Naive B cell (primary cell): ENCODE measurements at regions not wholly inside any gene's neighbourhood (a gene's known extent, or its start where the extent isn't known, plus 50 kb on each side); places are given as distances from the start of the nearest gene placed in this dataset.

Source experiments
- ATAC-seq, 2 donors: fragments of 150-1000 bp; cut with Tn5 transposase; 2 replicates each; pipeline ENCODE4 v1.10.0; 2021; ENCODE audit warnings: low read depth in 2 of 2, mild to moderate bottlenecking in 2 of 2, moderate library complexity in 2 of 2
- DNase-seq: peaks from one replicate; pipeline ENCODE4 v3.0.0; 2022
- H3K27ac Mint-ChIP-seq, 6 donors: one replicate each; pipeline ENCODE4 v1.8.0; 2020 to 2022; ENCODE audit warnings: mild to moderate bottlenecking in 6 of 6, mixed read lengths in 6 of 6, moderate library complexity in 5 of 6, inconsistent platforms in 2 of 6
- H3K27me3 Mint-ChIP-seq, 3 donors: one replicate each; pipeline ENCODE4 v1.8.0; 2021 to 2022; ENCODE audit warnings: mixed read lengths in 3 of 3, mild to moderate bottlenecking in 1 of 3
- H3K36me3 Mint-ChIP-seq, 2 donors: one replicate each; pipeline ENCODE4 v1.8.0; 2020 to 2022; ENCODE audit warnings: mixed read lengths in 2 of 2, inconsistent platforms in 1 of 2, mild to moderate bottlenecking in 1 of 2
- H3K4me1 Mint-ChIP-seq, 3 donors: one replicate each; pipeline ENCODE4 v1.8.0; 2020 to 2022; ENCODE audit warnings: mixed read lengths in 3 of 3, inconsistent platforms in 1 of 3, mild to moderate bottlenecking in 1 of 3, moderate library complexity in 1 of 3
- H3K4me3 Mint-ChIP-seq, 8 donors: one replicate each; pipeline ENCODE4 v1.8.0; 2020 to 2022; ENCODE audit warnings: mild to moderate bottlenecking in 8 of 8, mixed read lengths in 8 of 8, moderate library complexity in 8 of 8, inconsistent platforms in 2 of 8
- H3K9me3 Mint-ChIP-seq, 7 donors: one replicate each; pipeline ENCODE4 v1.8.0; 2020 to 2022; ENCODE audit warnings: mixed read lengths in 7 of 7, mild to moderate bottlenecking in 5 of 7, inconsistent platforms in 2 of 7, moderate library complexity in 1 of 7

- Mint-ChIP-seq H3K4me3 (no peak overlapping the region), H3K27ac (no peak overlapping the region), H3K27me3 (no peaks in the 10 kb centered on the region), H3K9me3 (peaks cover 0 to 4% (median 0%) of the 10 kb centered on the region in 7 donors), H3K36me3 (no peaks in the 10 kb centered on the region), H3K4me1 (no peaks in the 10 kb centered on the region)
- no peak for DNase-seq
- no peak for ATAC-seq
Measured at GRCh38 chr7:46680147-46680546, 759.1 kb upstream of the IGFBP3 start.

GRCh38 chr7:46679671-46680070, 758.6 kb upstream of the IGFBP3 start:
- DNase-seq (no peak), ATAC-seq (no peak)
- no peak overlapping the region for H3K27ac Mint-ChIP-seq
- no peaks in the 10 kb centered on the region for H3K27me3 Mint-ChIP-seq
- H3K4me3 Mint-ChIP-seq, result no peak overlapping the region
- H3K36me3 Mint-ChIP-seq, result no peaks in the 10 kb centered on the region
- peaks cover 0 to 4% (median 0%) of the 10 kb centered on the region in 7 donors for H3K9me3 Mint-ChIP-seq
- no peaks in the 10 kb centered on the region for H3K4me1 Mint-ChIP-seq

GRCh38 chr7:46678421-46678820, 757.3 kb upstream of the IGFBP3 start:
- H3K27ac Mint-ChIP-seq, result no peak overlapping the region

GRCh38 chr7:46675456-46675855, 754.4 kb upstream of the IGFBP3 start:
- H3K36me3 Mint-ChIP-seq, result no peaks in the 10 kb centered on the region
- H3K9me3 Mint-ChIP-seq, result no peaks in the 10 kb centered on the region
- H3K27me3 Mint-ChIP-seq, result no peaks in the 10 kb centered on the region
- DNase-seq (no peak), ATAC-seq (no peak)
- H3K27ac Mint-ChIP-seq, result no peak overlapping the region
- no peaks in the 10 kb centered on the region for H3K4me1 Mint-ChIP-seq
- H3K4me3 Mint-ChIP-seq, result no peak overlapping the region

More at GRCh38 chr7:46678421-46678820, 757.3 kb upstream of the IGFBP3 start:
- H3K36me3 Mint-ChIP-seq, result no peaks in the 10 kb centered on the region
- DNase-seq, result no peak
- H3K4me1 Mint-ChIP-seq, result no peaks in the 10 kb centered on the region
- no peak overlapping the region for H3K4me3 Mint-ChIP-seq
- no peak for ATAC-seq
- H3K9me3 Mint-ChIP-seq, result peaks cover 0 to 3% (median 0%) of the 10 kb centered on the region in 7 donors
- H3K27me3 Mint-ChIP-seq, result no peaks in the 10 kb centered on the region

- DNase-seq (no peak), ATAC-seq (no peak)
- no peaks in the 10 kb centered on the region for H3K36me3 Mint-ChIP-seq
- H3K27ac Mint-ChIP-seq, result no peak overlapping the region
- no peak overlapping the region for H3K4me3 Mint-ChIP-seq
- H3K9me3 Mint-ChIP-seq, result no peaks in the 10 kb centered on the region
- H3K4me1 Mint-ChIP-seq, result no peaks in the 10 kb centered on the region
- no peaks in the 10 kb centered on the region for H3K27me3 Mint-ChIP-seq
Measured at GRCh38 chr7:46672861-46673260, 751.8 kb upstream of the IGFBP3 start.

GRCh38 chr7:46671108-46671769, 750.2 kb upstream of the IGFBP3 start:
- no peaks in the 10 kb centered on the region for H3K4me1 Mint-ChIP-seq
- H3K27ac Mint-ChIP-seq, result no peak overlapping the region
- H3K27me3 Mint-ChIP-seq, result no peaks in the 10 kb centered on the region
- H3K4me3 Mint-ChIP-seq, result no peak overlapping the region
- no peak for ATAC-seq
- peaks cover 0 to 5% (median 3%) of the 10 kb centered on the region in 7 donors for H3K9me3 Mint-ChIP-seq
- no peak for DNase-seq
- no peaks in the 10 kb centered on the region for H3K36me3 Mint-ChIP-seq

GRCh38 chr7:46669028-46669427, 748.0 kb upstream of the IGFBP3 start:
- no peak overlapping the region for H3K4me3 Mint-ChIP-seq
- no peak overlapping the region for H3K27ac Mint-ChIP-seq
- no peaks in the 10 kb centered on the region for H3K4me1 Mint-ChIP-seq

GRCh38 chr7:46664453-46664852, 743.4 kb upstream of the IGFBP3 start:
- ATAC-seq (no peak), DNase-seq (no peak)
- Mint-ChIP-seq H3K27me3 (no peaks in the 10 kb centered on the region), H3K27ac (no peak overlapping the region), H3K9me3 (peaks cover 0 to 8% (median 4%) of the 10 kb centered on the region in 7 donors), H3K4me3 (no peak overlapping the region), H3K36me3 (no peaks in the 10 kb centered on the region), H3K4me1 (no peaks in the 10 kb centered on the region)

More at GRCh38 chr7:46669028-46669427, 748.0 kb upstream of the IGFBP3 start:
- no peaks in the 10 kb centered on the region for H3K27me3 Mint-ChIP-seq
- ATAC-seq (no peak), DNase-seq (no peak)
- H3K36me3 Mint-ChIP-seq, result no peaks in the 10 kb centered on the region
- H3K9me3 Mint-ChIP-seq, result peaks cover 0 to 8% (median 3%) of the 10 kb centered on the region in 7 donors

- no peak overlapping the region for H3K4me3 Mint-ChIP-seq
- peaks cover 0 to 11% (median 5%) of the 10 kb centered on the region in 7 donors for H3K9me3 Mint-ChIP-seq
- H3K27ac Mint-ChIP-seq, result no peak overlapping the region
- no peaks in the 10 kb centered on the region for H3K27me3 Mint-ChIP-seq
- H3K36me3 Mint-ChIP-seq, result no peaks in the 10 kb centered on the region
- no peaks in the 10 kb centered on the region for H3K4me1 Mint-ChIP-seq
- no peak for ATAC-seq
- DNase-seq, result no peak
Measured at GRCh38 chr7:46663025-46663424, 742.0 kb upstream of the IGFBP3 start.

GRCh38 chr7:46661431-46661830, 740.4 kb upstream of the IGFBP3 start:
- peaks cover 0 to 8% (median 2%) of the 10 kb centered on the region in 7 donors for H3K9me3 Mint-ChIP-seq
- no peaks in the 10 kb centered on the region for H3K36me3 Mint-ChIP-seq
- no peak overlapping the region for H3K27ac Mint-ChIP-seq
- H3K4me1 Mint-ChIP-seq, result no peaks in the 10 kb centered on the region
- no peak for ATAC-seq
- H3K27me3 Mint-ChIP-seq, result no peaks in the 10 kb centered on the region
- H3K4me3 Mint-ChIP-seq, result no peak overlapping the region
- no peak for DNase-seq

GRCh38 chr7:46660402-46660980, 739.4 kb upstream of the IGFBP3 start:
- Mint-ChIP-seq H3K4me1 (no peaks in the 10 kb centered on the region), H3K27me3 (no peaks in the 10 kb centered on the region), H3K9me3 (peaks cover 0 to 8% (median 1%) of the 10 kb centered on the region in 7 donors), H3K4me3 (no peak overlapping the region), H3K27ac (no peak overlapping the region), H3K36me3 (no peaks in the 10 kb centered on the region)
- no peak for DNase-seq
- ATAC-seq, result no peak

GRCh38 chr7:46658281-46658680, 737.2 kb upstream of the IGFBP3 start:
- Mint-ChIP-seq H3K9me3 (peaks cover 0 to 8% (median 0%) of the 10 kb centered on the region in 7 donors), H3K4me3 (no peak overlapping the region), H3K27ac (no peak overlapping the region), H3K4me1 (no peaks in the 10 kb centered on the region), H3K27me3 (no peaks in the 10 kb centered on the region), H3K36me3 (no peaks in the 10 kb centered on the region)
- DNase-seq, result no peak
- no peak for ATAC-seq

GRCh38 chr7:46654546-46655443, 733.7 kb upstream of the IGFBP3 start:
- no peak overlapping the region for H3K4me3 Mint-ChIP-seq
- ATAC-seq, result no peak
- DNase-seq, result no peak
- peaks cover 0 to 8% (median 5%) of the 10 kb centered on the region in 7 donors for H3K9me3 Mint-ChIP-seq
- no peaks in the 10 kb centered on the region for H3K36me3 Mint-ChIP-seq
- H3K4me1 Mint-ChIP-seq, result no peaks in the 10 kb centered on the region
- H3K27ac Mint-ChIP-seq, result no peak overlapping the region
- H3K27me3 Mint-ChIP-seq, result no peaks in the 10 kb centered on the region

- Mint-ChIP-seq H3K4me1 (no peaks in the 10 kb centered on the region), H3K27me3 (no peaks in the 10 kb centered on the region), H3K4me3 (no peak overlapping the region), H3K36me3 (no peaks in the 10 kb centered on the region), H3K9me3 (peaks cover 0 to 9% (median 5%) of the 10 kb centered on the region in 7 donors), H3K27ac (no peak overlapping the region)
- DNase-seq (no peak), ATAC-seq (no peak)
Measured at GRCh38 chr7:46653848-46654247, 732.8 kb upstream of the IGFBP3 start.
